Cardiac muscle cell (in vitro differentiated cells and primary cell): ENCODE measurements at regions not wholly inside any gene's neighbourhood (a gene's known extent, or its start where the extent isn't known, plus 50 kb on each side); places are given as distances from the start of the nearest gene placed in this dataset.
A peak's percentile ranks its signal among the peaks of the same experiment; 100 is the strongest.

ENCODE experiments used
- DNase-seq, 2 donors: peaks; one replicate each; pipeline versions ENCODE4 v3.0.0 to v3.0.0-alpha.2; 2010 to 2017; ENCODE audit warnings: low read depth in 1 of 2, low spot score in 1 of 2
- H3K27ac ChIP-seq: fragments of 200-600 bp; sonication (generic); 2 replicates; pipeline ENCODE4 v1.5.1; 2016
- H3K27me3 ChIP-seq: fragments of 200-600 bp; sonication (generic); 2 replicates; pipeline ENCODE4 v1.6.0; 2016; ENCODE audit warnings: control low read depth
- H3K36me3 ChIP-seq: fragments of 200-600 bp; sonication (generic); 2 replicates; pipeline ENCODE4 v1.5.1; 2016; ENCODE audit warnings: control low read depth
- H3K4me1 ChIP-seq: fragments of 200-600 bp; sonication (generic); 2 replicates; pipeline ENCODE4 v1.8.1; 2017; ENCODE audit warnings: low read depth, mild to moderate bottlenecking, mixed run types
- H3K4me3 ChIP-seq: fragments of 200-600 bp; sonication (generic); 2 replicates; pipeline ENCODE4 v1.5.1; 2016; ENCODE audit warnings: mild to moderate bottlenecking
- H3K9me3 ChIP-seq: fragments of 200-600 bp; sonication (generic); 2 replicates; pipeline ENCODE4 v1.5.1; 2017; ENCODE audit warnings: low read depth, mild to moderate bottlenecking, control low read depth
- TF ChIP-seq, protein P1 (sequence below): IDR thresholded peaks from 2 replicates; pipeline ENCODE4 v1.5.1; 2012; ENCODE audit warnings: low read depth, mild to moderate bottlenecking, low read length

DNA sequence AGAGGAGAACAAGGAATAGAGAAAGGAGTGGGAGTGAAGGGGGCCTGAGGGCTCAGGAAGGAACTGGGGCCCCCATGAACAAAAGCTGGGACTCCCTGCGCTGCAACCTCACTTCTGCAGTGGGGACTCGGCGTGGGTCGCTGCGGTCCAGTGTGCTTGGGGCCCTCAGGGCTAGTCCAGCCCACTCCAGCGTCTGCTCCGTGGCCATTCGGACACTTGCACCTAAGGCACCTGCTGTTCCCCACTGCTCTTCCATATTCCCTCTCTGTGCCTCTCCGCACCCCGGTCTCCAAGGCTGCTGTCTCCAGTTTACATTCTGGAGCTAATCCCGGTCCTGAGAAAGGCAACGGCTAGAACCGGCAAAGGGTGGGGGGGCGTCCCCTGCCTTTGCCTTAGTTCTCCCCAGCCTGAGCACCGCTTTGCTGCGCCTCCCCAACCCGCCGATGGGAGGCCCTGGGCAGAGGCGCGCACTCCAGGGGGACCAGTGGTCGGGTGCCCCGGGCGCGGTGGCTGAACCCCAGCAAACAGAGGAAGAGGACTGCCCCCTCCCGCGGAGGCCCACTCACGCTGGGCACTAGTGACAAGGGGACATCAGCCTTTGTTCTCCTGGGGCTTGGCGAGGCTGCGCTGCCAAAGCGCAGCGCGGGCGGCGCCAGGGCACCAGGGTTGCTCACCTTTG lies 327.7 kb upstream of the F9 start:
- H3K36me3 ChIP-seq = no peaks in the 10 kb centered on the region
- H3K27me3 ChIP-seq = peaks cover 94% of the 10 kb centered on the region
- no peaks in the 10 kb centered on the region for H3K4me1 ChIP-seq
- no peaks in the 10 kb centered on the region for H3K9me3 ChIP-seq
- DNase-seq = no peak
- no peak overlapping the region for H3K27ac ChIP-seq
- TF ChIP-seq, protein P1, sequence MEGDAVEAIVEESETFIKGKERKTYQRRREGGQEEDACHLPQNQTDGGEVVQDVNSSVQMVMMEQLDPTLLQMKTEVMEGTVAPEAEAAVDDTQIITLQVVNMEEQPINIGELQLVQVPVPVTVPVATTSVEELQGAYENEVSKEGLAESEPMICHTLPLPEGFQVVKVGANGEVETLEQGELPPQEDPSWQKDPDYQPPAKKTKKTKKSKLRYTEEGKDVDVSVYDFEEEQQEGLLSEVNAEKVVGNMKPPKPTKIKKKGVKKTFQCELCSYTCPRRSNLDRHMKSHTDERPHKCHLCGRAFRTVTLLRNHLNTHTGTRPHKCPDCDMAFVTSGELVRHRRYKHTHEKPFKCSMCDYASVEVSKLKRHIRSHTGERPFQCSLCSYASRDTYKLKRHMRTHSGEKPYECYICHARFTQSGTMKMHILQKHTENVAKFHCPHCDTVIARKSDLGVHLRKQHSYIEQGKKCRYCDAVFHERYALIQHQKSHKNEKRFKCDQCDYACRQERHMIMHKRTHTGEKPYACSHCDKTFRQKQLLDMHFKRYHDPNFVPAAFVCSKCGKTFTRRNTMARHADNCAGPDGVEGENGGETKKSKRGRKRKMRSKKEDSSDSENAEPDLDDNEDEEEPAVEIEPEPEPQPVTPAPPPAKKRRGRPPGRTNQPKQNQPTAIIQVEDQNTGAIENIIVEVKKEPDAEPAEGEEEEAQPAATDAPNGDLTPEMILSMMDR = no peak
- peak overlapping the region; percentile 59 for H3K4me3 ChIP-seq

GRCh38 chrX:139201924-139202323 lies 328.6 kb upstream of the F9 start:
- H3K27ac ChIP-seq = no peak overlapping the region
- no peaks in the 10 kb centered on the region for H3K9me3 ChIP-seq
- H3K36me3 ChIP-seq = no peaks in the 10 kb centered on the region
- DNase-seq = no peak
- no peak overlapping the region for H3K4me3 ChIP-seq
- peaks cover 88% of the 10 kb centered on the region for H3K27me3 ChIP-seq
- no peaks in the 10 kb centered on the region for H3K4me1 ChIP-seq
- TF ChIP-seq, protein P1 = no peak

DNA sequence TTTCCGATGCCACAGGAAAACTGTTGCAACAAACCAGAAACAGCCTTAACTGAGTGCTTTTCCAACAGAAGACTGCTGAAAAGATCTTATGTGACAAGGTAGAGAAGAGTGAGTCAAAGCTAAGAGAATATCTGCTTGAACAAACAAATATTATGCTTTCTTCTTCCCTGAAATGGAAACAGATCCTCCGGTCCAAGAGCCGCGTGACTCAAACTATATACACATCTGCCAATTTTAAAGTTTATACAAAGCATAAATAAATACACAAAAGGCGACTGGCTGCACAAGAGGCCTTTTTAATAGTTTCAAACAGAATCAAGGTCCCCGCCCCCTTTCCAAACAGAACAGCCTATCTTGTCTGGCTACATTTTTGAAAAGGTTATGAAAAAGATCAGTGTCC lies 329.7 kb upstream of the F9 start:
- TF ChIP-seq, protein P1 = no peak
- DNase-seq = no peak
- Histone ChIP-seq H3K27ac (no peak overlapping the region), H3K4me3 (no peak overlapping the region), H3K27me3 (peaks cover 89% of the 10 kb centered on the region), H3K36me3 (no peaks in the 10 kb centered on the region), H3K9me3 (no peaks in the 10 kb centered on the region), H3K4me1 (no peaks in the 10 kb centered on the region)

- Histone ChIP-seq H3K4me3 (no peak overlapping the region), H3K4me1 (no peaks in the 10 kb centered on the region), H3K27ac (no peak overlapping the region), H3K27me3 (peaks cover 90% of the 10 kb centered on the region), H3K36me3 (no peaks in the 10 kb centered on the region), H3K9me3 (no peaks in the 10 kb centered on the region)
- TF ChIP-seq, protein P1 = no peak
- no peak for DNase-seq
These were observed 330.2 kb upstream of the F9 start for GRCh38 chrX:139200346-139200745.

- TF ChIP-seq, protein P1 = no peak
- no peak for DNase-seq
- H3K4me3 ChIP-seq = no peak overlapping the region
- peaks cover 90% of the 10 kb centered on the region for H3K27me3 ChIP-seq
- no peaks in the 10 kb centered on the region for H3K9me3 ChIP-seq
- no peak overlapping the region for H3K27ac ChIP-seq
- H3K4me1 ChIP-seq = no peaks in the 10 kb centered on the region
- H3K36me3 ChIP-seq = no peaks in the 10 kb centered on the region
These were observed 330.6 kb upstream of the F9 start for GRCh38 chrX:139199933-139200332.

GRCh38 chrX:139198936-139199335 lies 331.6 kb upstream of the F9 start:
- TF ChIP-seq, protein P1 = no peak
- Histone ChIP-seq H3K27ac (no peak overlapping the region), H3K4me1 (no peaks in the 10 kb centered on the region), H3K9me3 (no peaks in the 10 kb centered on the region), H3K27me3 (peaks cover 90% of the 10 kb centered on the region), H3K36me3 (no peaks in the 10 kb centered on the region), H3K4me3 (no peak overlapping the region)
- no peak for DNase-seq
